ENCODE measurements at regions not wholly inside any gene's neighbourhood (a gene's known extent, or its start where the extent isn't known, plus 50 kb on each side); places are given as distances from the start of the nearest gene placed in this dataset.

DNA sequence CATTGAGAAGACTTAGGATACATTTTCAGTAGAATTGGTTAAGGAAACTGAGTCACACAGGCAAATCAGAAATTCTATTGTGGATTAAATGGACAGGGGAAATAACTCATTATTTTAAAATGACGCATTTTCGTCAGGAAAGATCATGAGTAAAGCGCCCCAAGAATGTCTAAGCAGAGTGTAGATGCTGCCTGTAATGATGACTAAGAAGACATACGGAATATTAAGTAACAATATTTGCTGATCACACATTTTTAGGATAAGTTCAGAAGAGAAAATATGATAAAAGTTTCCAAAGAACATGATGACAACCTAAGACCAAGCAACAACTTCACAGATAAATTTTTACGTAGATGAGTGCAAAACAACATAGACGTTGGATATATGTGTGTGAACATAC, 596.3 kb upstream of the TENM3 start:
- TF ChIP-seq, protein P1, sequence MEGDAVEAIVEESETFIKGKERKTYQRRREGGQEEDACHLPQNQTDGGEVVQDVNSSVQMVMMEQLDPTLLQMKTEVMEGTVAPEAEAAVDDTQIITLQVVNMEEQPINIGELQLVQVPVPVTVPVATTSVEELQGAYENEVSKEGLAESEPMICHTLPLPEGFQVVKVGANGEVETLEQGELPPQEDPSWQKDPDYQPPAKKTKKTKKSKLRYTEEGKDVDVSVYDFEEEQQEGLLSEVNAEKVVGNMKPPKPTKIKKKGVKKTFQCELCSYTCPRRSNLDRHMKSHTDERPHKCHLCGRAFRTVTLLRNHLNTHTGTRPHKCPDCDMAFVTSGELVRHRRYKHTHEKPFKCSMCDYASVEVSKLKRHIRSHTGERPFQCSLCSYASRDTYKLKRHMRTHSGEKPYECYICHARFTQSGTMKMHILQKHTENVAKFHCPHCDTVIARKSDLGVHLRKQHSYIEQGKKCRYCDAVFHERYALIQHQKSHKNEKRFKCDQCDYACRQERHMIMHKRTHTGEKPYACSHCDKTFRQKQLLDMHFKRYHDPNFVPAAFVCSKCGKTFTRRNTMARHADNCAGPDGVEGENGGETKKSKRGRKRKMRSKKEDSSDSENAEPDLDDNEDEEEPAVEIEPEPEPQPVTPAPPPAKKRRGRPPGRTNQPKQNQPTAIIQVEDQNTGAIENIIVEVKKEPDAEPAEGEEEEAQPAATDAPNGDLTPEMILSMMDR (IDR thresholded peaks at IDR 0.05; ENCODE audit: insufficient read depth, low read length, poor library complexity, severe bottlenecking): no peak
- no peak overlapping the region for H3K4me3 ChIP-seq (replicated peaks; ENCODE audit: low read depth, low read length)
- no peaks in the 10 kb centered on the region for H3K27me3 ChIP-seq (replicated peaks; ENCODE audit: control insufficient read depth, insufficient read depth, low read length)
- DNase-seq (ENCODE audit: extremely low read depth, insufficient read length): no peak
- no peaks in the 10 kb centered on the region for H3K36me3 ChIP-seq (ENCODE audit: control insufficient read depth, insufficient read depth, low read length)

DNA sequence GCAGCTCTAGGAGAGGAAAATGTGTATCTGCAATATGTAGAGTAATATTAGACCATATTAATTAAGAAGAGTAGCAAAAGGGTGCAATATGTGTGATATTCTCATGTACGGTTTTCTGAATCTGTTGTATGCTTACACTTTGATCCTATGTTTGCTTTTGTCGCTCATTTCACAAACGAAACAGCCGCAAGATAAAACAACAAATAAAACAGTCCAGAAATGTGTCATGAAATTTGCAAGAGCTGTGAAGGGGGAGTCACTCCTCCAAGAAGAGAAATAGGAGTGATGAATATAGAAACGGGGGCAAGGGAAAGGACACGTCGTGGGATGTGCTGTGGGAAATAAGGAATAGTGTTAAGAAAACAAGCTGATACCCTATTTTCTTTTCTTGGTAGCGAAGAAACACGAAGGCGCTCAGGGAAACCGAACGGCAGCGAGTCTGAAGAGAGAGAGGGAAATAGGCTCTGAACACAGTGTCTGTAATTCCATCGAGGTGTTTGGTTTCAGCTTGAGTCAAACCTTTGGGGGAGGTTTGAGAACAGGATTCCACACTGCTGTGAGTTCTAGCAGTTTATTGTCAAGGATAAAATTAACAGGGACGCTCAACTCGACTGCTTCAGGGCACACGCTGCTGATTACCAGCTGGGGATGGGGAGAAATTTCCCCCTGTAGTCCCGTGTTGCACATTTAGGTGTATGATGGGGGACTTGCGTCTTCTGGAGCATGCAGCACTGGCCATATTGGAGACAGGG, 595.6 kb upstream of the TENM3 start:
- TF ChIP-seq, protein P1 (IDR thresholded peaks at IDR 0.05; ENCODE audit: insufficient read depth, low read length, poor library complexity, severe bottlenecking): no peak
- Histone ChIP-seq H3K4me3 (replicated peaks; ENCODE audit: low read depth, low read length) (no peak overlapping the region), H3K27me3 (replicated peaks; ENCODE audit: control insufficient read depth, insufficient read depth, low read length) (no peaks in the 10 kb centered on the region), H3K36me3 (ENCODE audit: control insufficient read depth, insufficient read depth, low read length) (no peaks in the 10 kb centered on the region)
- no peak for DNase-seq (ENCODE audit: extremely low read depth, insufficient read length)

DNA sequence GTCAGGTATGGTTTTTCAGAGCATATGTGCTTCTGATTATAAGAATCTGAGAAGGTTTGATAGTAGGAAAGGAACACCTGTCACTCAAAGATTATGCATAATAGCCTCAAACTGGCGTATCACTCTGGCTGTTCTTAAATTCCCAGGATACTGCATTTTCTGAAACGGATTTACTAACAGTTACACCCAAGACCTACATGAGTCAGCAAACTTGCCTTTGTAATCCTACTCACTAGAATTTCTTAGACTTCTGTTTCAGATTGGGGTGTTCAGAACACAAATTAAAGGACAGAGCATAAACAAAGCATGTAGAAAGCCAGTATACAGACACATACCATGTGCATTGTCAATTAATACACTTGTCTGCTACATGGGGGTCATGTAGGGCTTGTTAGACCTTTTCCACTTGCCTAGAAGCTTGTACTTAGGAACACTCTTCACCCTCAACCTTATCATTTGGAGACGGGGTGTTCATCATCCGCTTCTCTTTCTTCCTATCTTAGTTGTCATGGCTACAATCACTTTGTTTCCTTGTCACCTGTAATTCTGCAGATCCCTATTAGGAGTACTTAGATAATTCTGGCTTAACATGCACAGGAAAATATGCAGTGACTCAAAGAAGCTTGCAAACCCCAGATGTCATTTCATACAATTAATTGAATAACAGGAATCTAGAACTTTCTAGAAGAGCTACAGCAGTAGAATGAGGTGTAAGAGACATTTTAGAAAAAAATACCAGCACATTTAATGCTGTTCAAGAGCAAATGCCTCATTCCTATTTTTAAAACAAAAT, 593.0 kb upstream of the TENM3 start:
- Histone ChIP-seq H3K36me3 (ENCODE audit: control insufficient read depth, insufficient read depth, low read length) (no peaks in the 10 kb centered on the region), H3K27me3 (replicated peaks; ENCODE audit: control insufficient read depth, insufficient read depth, low read length) (no peaks in the 10 kb centered on the region), H3K4me3 (replicated peaks; ENCODE audit: low read depth, low read length) (no peak overlapping the region)
- DNase-seq (ENCODE audit: extremely low read depth, insufficient read length): no peak
- TF ChIP-seq, protein P1 (IDR thresholded peaks at IDR 0.05; ENCODE audit: insufficient read depth, low read length, poor library complexity, severe bottlenecking): no peak

GRCh38 chr4:181656748-181657147, 586.5 kb upstream of the TENM3 start:
- DNase-seq (ENCODE audit: extremely low read depth, insufficient read length): no peak
- TF ChIP-seq, protein P1 (IDR thresholded peaks at IDR 0.05; ENCODE audit: insufficient read depth, low read length, poor library complexity, severe bottlenecking): no peak
- Histone ChIP-seq H3K36me3 (ENCODE audit: control insufficient read depth, insufficient read depth, low read length) (no peaks in the 10 kb centered on the region), H3K27me3 (replicated peaks; ENCODE audit: control insufficient read depth, insufficient read depth, low read length) (no peaks in the 10 kb centered on the region), H3K4me3 (replicated peaks; ENCODE audit: low read depth, low read length) (no peak overlapping the region)

DNA sequence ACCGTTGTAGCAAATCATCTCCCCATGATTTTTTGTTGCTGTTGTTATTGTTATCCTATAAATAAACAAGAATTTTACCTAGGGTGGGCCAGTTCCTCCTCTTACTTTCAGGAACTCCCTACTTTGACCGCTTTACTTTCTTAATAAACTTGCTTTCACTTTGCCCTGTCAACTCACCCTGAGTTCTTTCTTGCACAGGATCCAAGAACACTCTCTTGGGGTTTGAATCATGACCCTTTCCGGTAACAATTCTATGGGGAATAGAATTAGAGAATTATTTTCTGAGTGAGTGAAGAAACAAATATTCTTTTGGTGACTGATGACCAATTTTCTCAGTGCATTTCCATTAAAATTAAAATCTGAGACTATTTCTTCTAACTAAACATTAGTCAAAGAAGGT, 584.0 kb upstream of the TENM3 start:
- no peaks in the 10 kb centered on the region for H3K27me3 ChIP-seq (replicated peaks; ENCODE audit: control insufficient read depth, insufficient read depth, low read length)
- no peak for DNase-seq (ENCODE audit: extremely low read depth, insufficient read length)

More for the DNA sequence above, 584.0 kb upstream of the TENM3 start:
- Histone ChIP-seq H3K36me3 (ENCODE audit: control insufficient read depth, insufficient read depth, low read length) (no peaks in the 10 kb centered on the region), H3K4me3 (replicated peaks; ENCODE audit: low read depth, low read length) (no peak overlapping the region)
- TF ChIP-seq, protein P1 (IDR thresholded peaks at IDR 0.05; ENCODE audit: insufficient read depth, low read length, poor library complexity, severe bottlenecking): no peak
